Neural progenitor cell (in vitro differentiated cells): ENCODE measurements at regions not wholly inside any gene's neighbourhood (a gene's known extent, or its start where the extent isn't known, plus 50 kb on each side); places are given as distances from the start of the nearest gene placed in this dataset.

Source experiments
- CTCF ChIP-seq: fragments of 200-600 bp; sonication (generic); IDR thresholded peaks from 2 replicates; pipeline ENCODE4 v1.5.1; 2017; ENCODE audit warnings: antibody characterized with exemption, mild to moderate bottlenecking
- EZH2 ChIP-seq: fragments of 200-600 bp; sonication (generic); IDR thresholded peaks from 2 replicates; pipeline ENCODE4 v1.6.1; 2017; ENCODE audit warnings: antibody characterized with exemption, mild to moderate bottlenecking, moderate library complexity
- EZH2phosphoT487 ChIP-seq: fragments of 200-600 bp; sonication (generic); IDR thresholded peaks from 2 replicates; pipeline ENCODE4 v1.6.1; 2017; ENCODE audit warnings: antibody characterized with exemption

- TF ChIP-seq CTCF (no peak), EZH2 (no peak), EZH2phosphoT487 (no peak)
Observed at GRCh38 chr15:96701877-96702276, 371.4 kb downstream of the NR2F2 start.
